ENCODE measurements at regions not wholly inside any gene's neighbourhood (a gene's known extent, or its start where the extent isn't known, plus 50 kb on each side); places are given as distances from the start of the nearest gene placed in this dataset.

- peak; percentile 78 for DNase-seq
These were observed 138.3 kb upstream of the ID2 start for GRCh38 chr2:8543383-8544170.

DNA sequence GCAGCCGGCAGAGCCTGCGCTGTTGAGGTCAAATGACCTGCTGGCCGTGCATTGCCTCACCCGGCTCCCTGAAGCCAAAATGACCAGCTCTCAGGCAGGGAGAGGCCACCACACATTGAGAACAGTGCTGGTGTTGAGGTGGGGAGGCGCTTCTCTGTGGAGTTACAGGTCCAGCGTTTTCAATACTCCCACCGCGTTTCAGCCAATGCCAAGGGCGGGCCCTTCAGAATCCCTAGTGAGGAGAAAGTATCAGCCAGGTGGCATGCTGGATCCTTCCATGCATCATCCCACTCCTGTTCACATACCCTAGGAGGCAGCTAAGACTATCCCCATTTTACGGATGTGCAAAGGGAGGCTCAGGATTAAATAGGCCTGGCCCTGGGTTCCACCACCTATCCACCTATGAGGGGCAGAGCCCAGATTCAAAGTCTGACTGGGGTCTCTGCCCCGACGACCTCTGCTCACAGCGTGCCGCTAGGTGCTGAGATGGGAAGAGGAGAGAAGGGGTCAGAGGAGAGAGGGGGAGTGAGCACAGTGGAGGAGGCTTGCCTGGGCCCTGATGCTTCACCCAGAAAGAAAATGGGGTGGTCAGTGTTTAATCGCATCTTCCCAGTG lies 137.6 kb upstream of the ID2 start:
- no peak for DNase-seq

GRCh38 chr2:8544786-8545694 lies 136.8 kb upstream of the ID2 start:
- peak; percentile 90 for DNase-seq

DNA sequence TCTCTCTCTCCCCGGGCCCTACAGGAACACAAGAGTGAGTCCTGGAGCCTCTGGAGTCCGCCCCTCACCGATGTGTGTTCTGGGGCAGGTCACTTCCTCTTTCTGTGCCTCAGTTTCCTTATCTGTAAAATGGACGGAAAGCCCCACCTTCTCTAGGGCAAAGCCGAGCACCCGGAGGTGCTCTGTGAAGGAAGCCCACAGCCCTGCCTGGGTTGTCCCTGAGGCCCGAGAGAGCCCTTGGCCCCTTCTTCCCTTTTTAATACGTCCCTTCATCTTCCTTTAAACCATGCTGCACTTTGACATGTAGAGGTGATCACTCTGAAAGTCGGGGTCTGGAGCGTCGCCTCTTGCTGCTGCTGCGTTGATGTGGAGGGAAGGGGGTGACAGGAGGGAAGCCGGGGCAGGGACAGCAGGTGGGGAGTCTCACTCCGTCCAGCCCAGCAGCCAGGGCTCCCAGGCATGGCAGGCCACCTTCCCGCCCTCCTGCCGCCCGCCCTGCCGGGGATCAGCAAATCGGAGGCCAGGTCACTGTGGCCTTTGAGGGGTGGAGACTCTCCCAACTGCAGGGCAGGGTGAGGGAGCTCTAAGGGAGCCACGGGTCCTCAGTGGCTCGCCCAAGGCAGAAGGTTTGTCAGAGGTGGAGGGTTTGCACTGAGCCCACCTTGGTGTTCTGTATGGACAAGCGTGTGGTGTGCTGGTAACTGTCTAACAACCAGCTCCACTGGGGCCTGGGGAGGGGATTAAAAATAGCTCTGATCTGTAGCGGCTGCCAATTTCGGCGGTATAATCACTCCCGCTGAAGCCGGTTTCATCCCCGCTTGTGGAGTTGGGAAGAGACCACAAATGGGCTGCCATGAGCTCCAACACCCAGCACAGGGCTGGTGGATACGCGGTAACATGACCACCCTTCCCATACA lies 135.9 kb upstream of the ID2 start:
- no peak for DNase-seq

GRCh38 chr2:8546612-8547283 lies 135.1 kb upstream of the ID2 start:
- DNase-seq, result no peak

DNA sequence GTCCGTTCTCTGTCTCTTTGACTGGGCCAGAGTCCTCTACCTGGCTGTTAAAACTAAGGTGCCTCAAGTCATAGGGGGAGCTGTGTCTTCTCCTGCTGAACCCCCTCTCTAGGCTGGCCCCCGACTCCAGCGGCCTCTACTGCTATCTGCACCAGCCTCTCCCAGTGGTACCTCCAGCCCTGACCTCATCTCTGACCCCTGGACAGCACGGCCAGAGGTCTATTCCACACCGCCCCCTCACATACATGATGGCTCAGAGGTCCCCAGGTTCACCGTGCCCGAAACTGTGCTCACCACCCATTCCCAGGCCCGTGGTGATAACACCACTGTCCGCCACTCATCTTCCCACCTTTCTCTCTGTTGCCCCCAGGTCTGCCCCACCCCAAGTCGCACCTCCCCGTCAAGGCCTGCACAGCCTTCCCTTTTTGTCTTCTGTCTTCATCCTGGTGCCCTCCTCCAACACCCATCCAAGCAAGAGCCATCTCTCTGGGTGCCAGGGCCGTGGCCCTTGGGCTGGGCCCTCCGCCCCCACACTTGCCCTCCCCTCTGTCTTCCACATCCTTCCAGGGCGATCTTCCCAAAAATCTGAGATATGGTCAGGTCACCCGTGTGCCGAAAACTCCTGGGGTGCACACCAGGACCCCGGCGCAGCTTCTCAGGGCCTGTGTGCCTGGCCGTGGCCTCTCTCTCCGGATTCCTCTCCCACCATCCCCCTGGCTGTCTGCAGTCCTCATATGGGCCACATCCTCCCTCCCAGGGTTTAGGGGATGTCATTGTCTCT lies 134.4 kb upstream of the ID2 start:
- DNase-seq, result no peak

GRCh38 chr2:8548065-8548618 lies 133.7 kb upstream of the ID2 start:
- DNase-seq, result no peak

GRCh38 chr2:8548619-8549150 lies 133.2 kb upstream of the ID2 start:
- DNase-seq, result no peak

DNA sequence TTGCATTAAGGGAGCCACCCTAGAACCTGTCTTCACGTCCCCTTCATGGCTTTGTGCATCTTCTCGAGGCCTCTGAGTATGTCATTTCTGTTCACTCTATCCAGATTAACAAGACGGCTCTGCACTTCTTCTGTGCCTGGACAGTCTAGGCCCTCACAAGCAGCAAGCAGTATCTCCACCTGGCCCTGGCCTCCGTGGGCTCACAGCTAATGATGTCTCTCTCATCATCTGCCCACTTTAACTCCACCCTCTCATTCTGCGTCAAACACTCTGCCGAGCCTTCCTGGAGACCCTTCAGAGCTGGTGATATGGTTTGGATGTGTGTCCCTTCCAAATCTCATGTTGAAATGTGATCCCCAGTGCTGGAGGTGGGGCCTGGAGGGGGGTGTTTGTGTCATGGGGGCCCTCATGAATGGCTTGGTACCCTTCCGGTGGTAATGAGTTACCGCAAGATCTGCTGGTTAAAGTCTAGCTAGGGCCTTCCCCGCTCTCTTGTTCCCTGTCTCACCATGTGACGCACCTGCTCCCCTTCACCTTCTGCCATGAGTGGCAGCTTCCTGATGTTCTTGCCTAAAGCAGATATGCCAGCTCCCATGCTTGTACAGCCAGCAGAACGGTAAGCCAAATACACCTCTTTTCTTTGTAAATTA lies 132.5 kb upstream of the ID2 start:
- DNase-seq, result no peak

DNA sequence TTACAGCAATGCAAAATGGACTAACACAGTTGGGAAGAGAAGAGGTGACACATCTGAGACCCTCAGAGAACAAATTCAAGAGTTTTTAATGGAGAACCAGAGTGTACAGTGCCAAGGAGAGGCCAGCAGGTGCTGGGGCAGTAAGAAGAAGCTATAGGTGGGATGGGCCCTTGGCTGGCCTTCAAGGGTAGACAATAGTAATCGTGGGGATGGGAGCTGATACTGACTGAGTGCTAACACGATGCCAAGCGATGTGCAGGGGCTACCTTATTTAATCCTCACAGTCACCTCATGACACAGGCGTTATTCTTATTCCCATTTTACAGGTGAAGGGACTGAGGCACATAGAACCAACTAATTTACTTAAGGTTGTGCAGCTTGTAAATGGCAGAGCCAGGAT lies 131.9 kb upstream of the ID2 start:
- no peak for DNase-seq

DNA sequence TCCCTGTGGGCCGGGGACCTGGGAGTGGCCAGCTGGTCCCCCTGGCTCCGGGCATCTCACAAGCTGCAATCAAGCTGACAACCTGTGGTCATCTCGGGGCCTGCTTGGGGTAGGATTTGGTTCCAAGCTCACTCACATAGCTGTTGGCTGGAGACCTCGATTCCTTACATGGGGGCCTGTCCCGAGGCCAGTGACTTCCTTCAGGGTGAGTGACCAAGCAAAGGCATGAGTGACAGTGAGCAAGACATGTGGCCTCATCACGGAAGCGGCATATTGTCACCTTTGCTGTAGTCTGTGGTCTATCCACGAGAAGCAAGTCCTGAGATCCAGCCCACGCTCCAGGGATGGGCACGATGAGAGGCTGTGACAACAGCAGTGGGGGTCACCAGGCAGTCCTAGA lies 131.4 kb upstream of the ID2 start:
- DNase-seq, result no peak

- no peak for DNase-seq
These were observed 130.8 kb upstream of the ID2 start for GRCh38 chr2:8550937-8551621.

GRCh38 chr2:8551622-8552074 lies 130.2 kb upstream of the ID2 start:
- no peak for DNase-seq

DNA sequence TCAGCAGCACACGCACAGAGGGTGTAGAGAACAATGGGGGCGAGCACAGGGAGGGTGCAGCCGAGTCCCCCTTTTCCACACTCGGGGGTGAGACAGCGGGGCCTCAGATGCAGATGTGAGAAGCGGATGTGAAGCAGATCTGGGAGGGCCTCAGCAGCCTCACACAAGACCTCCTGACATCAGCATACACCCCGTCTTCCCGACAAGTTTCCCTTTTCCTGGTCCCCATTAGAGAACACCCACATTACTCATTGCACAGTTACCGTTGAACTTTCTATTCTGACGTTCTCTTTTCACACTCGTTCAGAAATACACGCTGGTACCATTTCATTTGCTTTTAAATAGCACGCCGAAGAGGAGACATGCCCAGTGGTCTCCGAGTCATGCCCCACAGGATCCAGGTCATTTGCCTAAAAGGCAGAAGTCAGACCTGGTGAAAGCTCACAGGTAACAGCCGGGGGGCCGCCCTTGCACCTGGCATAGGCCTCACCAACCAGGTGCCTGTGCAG lies 129.5 kb upstream of the ID2 start:
- no peak for DNase-seq

- DNase-seq, result no peak
These were observed 128.2 kb upstream of the ID2 start for GRCh38 chr2:8553643-8554042.

DNA sequence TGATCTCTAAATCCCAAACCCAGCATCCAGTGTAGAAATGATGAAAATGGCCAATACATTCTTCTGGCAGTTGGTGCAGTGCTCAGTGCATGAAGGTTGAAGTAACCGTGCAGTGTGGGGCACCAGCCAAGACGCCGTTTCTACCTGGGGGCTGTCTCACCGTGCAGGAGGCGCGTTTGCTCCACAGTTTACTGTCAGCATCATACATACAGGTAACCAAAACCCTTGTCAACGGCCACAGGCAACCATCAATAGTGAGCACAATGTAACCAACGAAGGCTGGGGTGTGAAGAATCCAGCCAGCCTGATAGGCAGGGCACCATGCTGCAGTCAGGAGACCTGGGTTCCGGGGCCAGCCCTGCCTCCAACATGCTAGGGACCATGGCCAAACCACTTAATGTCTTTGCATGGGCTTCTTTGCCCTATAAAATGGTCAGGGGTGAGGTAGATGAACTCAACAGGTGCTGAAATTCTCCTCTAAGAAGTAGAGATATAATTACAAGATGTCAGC lies 127.5 kb upstream of the ID2 start:
- DNase-seq, result no peak

- no peak for DNase-seq
These were observed 126.3 kb upstream of the ID2 start for GRCh38 chr2:8555543-8555942.

DNA sequence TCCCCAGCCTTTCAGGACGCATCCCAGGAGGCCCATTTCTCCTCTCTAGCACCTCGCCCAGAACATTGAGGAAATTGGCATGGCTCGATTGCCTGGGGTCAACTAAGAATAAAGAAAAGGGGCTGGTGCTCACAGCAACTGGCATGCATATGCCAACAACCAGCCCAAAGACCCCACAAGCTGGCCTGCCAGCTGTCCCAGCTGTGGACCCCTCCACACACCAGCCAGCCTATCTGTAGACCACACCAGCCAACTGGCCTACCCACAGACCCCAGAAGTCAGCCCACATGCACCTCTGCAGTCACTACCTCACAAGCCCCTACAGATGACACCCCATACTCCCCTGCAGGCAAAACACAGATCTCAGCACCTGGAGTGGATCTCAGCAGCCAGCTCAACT lies 123.8 kb upstream of the ID2 start:
- no peak for DNase-seq

DNA sequence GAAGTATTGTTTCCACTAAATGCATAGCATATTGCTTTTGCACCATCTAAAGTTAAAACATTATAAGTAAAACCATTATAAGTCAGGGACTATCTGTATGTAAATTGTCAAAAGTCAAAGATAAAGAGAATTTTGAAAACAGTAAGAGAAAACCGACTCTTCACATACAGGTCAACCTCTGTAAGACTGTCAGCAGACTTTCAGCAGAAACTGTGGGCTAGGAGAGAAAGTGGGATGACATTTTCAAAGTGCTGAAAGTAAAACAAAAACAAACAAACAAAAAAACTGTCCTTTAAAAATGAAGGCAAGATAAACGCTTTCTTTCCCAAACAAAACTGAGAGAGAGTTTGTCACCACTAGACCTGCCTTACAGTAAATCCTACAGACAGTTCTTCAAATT lies 122.9 kb upstream of the ID2 start:
- DNase-seq, result no peak
